GM12878 (cell line): ENCODE measurements at regions not wholly inside any gene's neighbourhood (a gene's known extent, or its start where the extent isn't known, plus 50 kb on each side); places are given as distances from the start of the nearest gene placed in this dataset.

Experiments used
- ATAC-seq: fragments of 200-7000 bp; cut with Tn5 transposase; 3 replicates; pipeline ENCODE4 v1.9.1; 2020; ENCODE audit warnings: mild to moderate bottlenecking, moderate library complexity
- BruUV-seq: library from RNA; stranded (reverse); fragments of 400-500 nt; replicated peaks from 2 replicates; lab custom pipeline; 2021; lab: Mats Ljungman, UMichigan
- CTCF ChIA-PET: fragments of 300-600 bp; sonication (Branson Sonifier 250); formaldehyde crosslinking; extraction: SDS; loops from one replicate; lab custom pipeline; 2021; ENCODE audit warnings: inconsistent platforms; lab: Yijun Ruan, JAX
- POLR2A ChIA-PET: fragments of 350-600 bp; formaldehyde crosslinking; extraction: SDS; loops from one replicate; lab custom pipeline; 2021; ENCODE audit warnings: inconsistent platforms; lab: Charles Lee
- RAD21 ChIA-PET: fragments of 300-600 bp; sonication (Branson Sonifier 250); formaldehyde crosslinking; loops from one replicate; lab custom pipeline; 2023; ENCODE audit warnings: antibody characterized with exemption; ENCODE audit not compliant: unreplicated experiment; lab: Charles Lee
- SMC1A ChIA-PET: fragments of 300-600 bp; sonication (Branson Sonifier 250); formaldehyde crosslinking; loops from one replicate; lab custom pipeline; 2023; ENCODE audit not compliant: unreplicated experiment, uncharacterized antibody; lab: Charles Lee
- DNase-seq: peaks from one replicate; pipeline ENCODE4 v3.0.0-alpha.2; 2011; ENCODE audit warnings: low read depth, low spot score
- FAIRE-seq: peaks from 3 replicates; lab custom pipeline; 2011; peaks lifted over from hg19 to GRCh38; lab: Jason Lieb, UNC
- H2AFZ ChIP-seq: 2 replicates; pipeline ENCODE4 v1.6.0; 2011; ENCODE audit warnings: low read depth, low read length, control low read depth; ENCODE audit not compliant: control insufficient read depth
- H3K27ac ChIP-seq: 2 replicates; pipeline ENCODE4 v1.5.1; 2011; ENCODE audit warnings: control low read depth; ENCODE audit not compliant: control insufficient read depth, insufficient read depth
- H3K27me3 ChIP-seq, 2 experiments: replicated peaks in 1 of 2; 2 replicates each; pipeline versions ENCODE4 v1.6.0 to v1.6.1; 2011; ENCODE audit warnings: low read length in 1 of 2; ENCODE audit not compliant: control insufficient read depth in 2 of 2, insufficient read depth in 2 of 2
- H3K36me3 ChIP-seq, 2 experiments: 2 replicates each; pipeline ENCODE4 v1.5.1; 2011; ENCODE audit warnings: low read length in 1 of 2; ENCODE audit not compliant: control insufficient read depth in 2 of 2, insufficient read depth in 2 of 2
- H3K4me1 ChIP-seq: 2 replicates; pipeline ENCODE4 v1.6.1; 2011; ENCODE audit warnings: mild to moderate bottlenecking, low read length, moderate library complexity, mixed read lengths; ENCODE audit not compliant: control insufficient read depth, insufficient read depth
- H3K4me2 ChIP-seq: 2 replicates; pipeline ENCODE4 v1.6.0; 2011; ENCODE audit warnings: control low read depth; ENCODE audit not compliant: control insufficient read depth, insufficient read depth
- H3K4me3 ChIP-seq: fragments of 200-600 bp; sonication (generic); 2 replicates; pipeline ENCODE4 v1.5.1; 2016
- H3K79me2 ChIP-seq: 2 replicates; pipeline ENCODE4 v1.6.0; 2011; ENCODE audit warnings: low read length; ENCODE audit not compliant: control insufficient read depth, insufficient read depth
- H3K9ac ChIP-seq: 2 replicates; pipeline ENCODE4 v1.8.0; 2011; ENCODE audit warnings: low read length, control low read depth, mixed read lengths; ENCODE audit not compliant: control insufficient read depth, insufficient read depth
- H3K9me3 ChIP-seq: replicated peaks from 3 replicates; pipeline ENCODE4 v1.5.1; 2011; ENCODE audit warnings: mild to moderate bottlenecking, low read length; ENCODE audit not compliant: control insufficient read depth, insufficient read depth
- H4K20me1 ChIP-seq: 2 replicates; pipeline ENCODE4 v1.6.0; 2011; ENCODE audit not compliant: control insufficient read depth, insufficient read depth
- BMI1 ChIP-seq: fragments of 450-650 bp; IDR thresholded peaks from 2 replicates; pipeline ENCODE4 v1.6.1; 2016; ENCODE audit warnings: mild to moderate bottlenecking, moderate library complexity, borderline replicate concordance
- CEBPB ChIP-seq, 2 experiments: fragments of 150-350 bp in 1 of 2; IDR thresholded peaks; 2 replicates each; pipeline ENCODE4 v1.6.1; 2012 to 2014; ENCODE audit warnings: low read depth in 2 of 2, low read length in 2 of 2, borderline replicate concordance in 1 of 2, inconsistent platforms in 1 of 2
- CHD1 ChIP-seq: IDR thresholded peaks from 2 replicates; pipeline ENCODE4 v1.6.1; 2012; ENCODE audit warnings: low read depth, low read length, improper control_type of control experiment
- DPF2 ChIP-seq: fragments of 450-650 bp; IDR thresholded peaks from 2 replicates; pipeline ENCODE4 v1.6.1; 2017; ENCODE audit warnings: mild to moderate bottlenecking
- FOS ChIP-seq: IDR thresholded peaks from 3 replicates; pipeline ENCODE4 v1.6.1; 2011; ENCODE audit warnings: borderline replicate concordance; ENCODE audit not compliant: insufficient read length; ENCODE audit errors: extremely low read depth
- GABPA ChIP-seq: IDR thresholded peaks from 2 replicates; pipeline ENCODE4 v1.6.1; 2014; ENCODE audit warnings: antibody characterized with exemption, low read depth, mild to moderate bottlenecking, inconsistent platforms
- IKZF1 ChIP-seq: fragments of 450-650 bp; conservative IDR thresholded peaks from 2 replicates; pipeline ENCODE4 v1.6.1; 2017; ENCODE audit warnings: antibody characterized with exemption, mild to moderate bottlenecking
- MTA2 ChIP-seq: fragments of 450-650 bp; IDR thresholded peaks from 2 replicates; pipeline ENCODE4 v1.6.1; 2016; ENCODE audit warnings: low read depth, mild to moderate bottlenecking, moderate library complexity
- SREBF1 ChIP-seq: IDR thresholded peaks from 2 replicates; pipeline ENCODE4 v1.6.1; 2012; ENCODE audit warnings: mild to moderate bottlenecking, low read length
- SUZ12 ChIP-seq: fragments of 200-600 bp; sonication (generic); IDR thresholded peaks from one replicate; pipeline ENCODE4 v1.6.1; 2018; ENCODE audit warnings: antibody characterized with exemption, mild to moderate bottlenecking; ENCODE audit not compliant: unreplicated experiment
- ZZZ3 ChIP-seq: IDR thresholded peaks from 2 replicates; pipeline ENCODE4 v1.6.1; 2011; ENCODE audit warnings: low read depth; ENCODE audit not compliant: control insufficient read depth, insufficient read length
- WGBS: methylation state at CpG from one replicate; pipeline ENCODE4 v1.1.6; 2016; ENCODE audit warnings: low lambda C conversion rate; ENCODE audit not compliant: insufficient replicate concordance, insufficient coverage; ENCODE audit errors: missing lambda C conversion rate; 5-methylcytosine and 5-hydroxymethylcytosine counted together
- in situ Hi-C: fragments of 300-500 bp; cut with MboI; formaldehyde crosslinking; loops from 9 replicates; pipeline ENCODE4 v1.14.3; 2018; ENCODE audit warnings: mixed read lengths
- intact Hi-C: fragments of 100-400 bp; cut with micrococcal nuclease; formaldehyde crosslinking; loops from one replicate; pipeline ENCODE4 v1.14.2; 2022; ENCODE audit not compliant: unreplicated experiment

- TF ChIP-seq CEBPB (IDR thresholded peaks at IDR 0.05; ENCODE audit: borderline replicate concordance in 1 of 2, low read depth in 2 of 2, low read length in 2 of 2): no peak
- TF ChIP-seq SREBF1: no peak
- TF ChIP-seq ZZZ3: no peak
- TF ChIP-seq IKZF1: no peak
- TF ChIP-seq FOS: no peak
- no peak for TF ChIP-seq MTA2
- TF ChIP-seq CHD1: no peak
- TF ChIP-seq GABPA: no peak
- TF ChIP-seq BMI1: no peak
- H4K20me1 ChIP-seq: no peaks in the 10 kb centered on the region
- no TSS peak for BruUV-seq
- WGBS: 2% methylated on average over 2 of the region's 2 CpGs
- no peak for ATAC-seq
- H3K4me3 ChIP-seq: no peak overlapping the region
- POLR2A ChIA-PET: no interaction called here
- no peak for FAIRE-seq
- no peaks in the 10 kb centered on the region for H3K27me3 ChIP-seq
- RAD21 ChIA-PET: no interaction called here
- no peak overlapping the region for H2AFZ ChIP-seq
- no peak overlapping the region for H3K4me2 ChIP-seq
- DNase-seq: no peak
- in situ Hi-C loops (no loop called here), intact Hi-C loops (no loop called here)
- SMC1A ChIA-PET: no interaction called here
- no peak overlapping the region for H3K9ac ChIP-seq
- no peak overlapping the region for H3K27ac ChIP-seq
- no peaks in the 10 kb centered on the region for H3K79me2 ChIP-seq
- H3K9me3 ChIP-seq: no peaks in the 10 kb centered on the region
- CTCF ChIA-PET: no interaction called here
- no peaks in the 10 kb centered on the region for H3K36me3 ChIP-seq
- no peaks in the 10 kb centered on the region for H3K4me1 ChIP-seq
Measured at GRCh38 chr9:82417501-82417900, 428.9 kb downstream of the SPATA31D1 start.

GRCh38 chr9:82418334-82418733 lies 429.8 kb downstream of the SPATA31D1 start:
- no peak overlapping the region for H2AFZ ChIP-seq
- CTCF ChIA-PET: no interaction called here
- intact Hi-C loops (no loop called here), in situ Hi-C loops (no loop called here)
- no peaks in the 10 kb centered on the region for H3K79me2 ChIP-seq
- H3K9me3 ChIP-seq: no peaks in the 10 kb centered on the region
- ATAC-seq: no peak
- 2% methylated on average over 6 of the region's 6 CpGs for WGBS
- no peak for FAIRE-seq
- no peak for DNase-seq
- POLR2A ChIA-PET: interaction anchor here (0.6 kb wide), 1 partner anchor 1286 kb away, joined by 3 read pairs; no protein-coding TSS in a partner anchor
- H3K9ac ChIP-seq: no peak overlapping the region
- H3K36me3 ChIP-seq: no peaks in the 10 kb centered on the region
- H3K4me2 ChIP-seq: no peak overlapping the region
- no peaks in the 10 kb centered on the region for H3K27me3 ChIP-seq
- no peaks in the 10 kb centered on the region for H3K4me1 ChIP-seq
- BruUV-seq: no TSS peak
- no peak overlapping the region for H3K27ac ChIP-seq
- H4K20me1 ChIP-seq: no peaks in the 10 kb centered on the region
- no peak overlapping the region for H3K4me3 ChIP-seq
- no peak for TF ChIP-seq DPF2
- TF ChIP-seq SUZ12: no peak
- SMC1A ChIA-PET: no interaction called here
- RAD21 ChIA-PET: no interaction called here
